ENCODE measurements at regions not wholly inside any gene's neighbourhood (a gene's known extent, or its start where the extent isn't known, plus 50 kb on each side); places are given as distances from the start of the nearest gene placed in this dataset.
"Not testable (repeated sequence)": the region's sequence is repeated elsewhere in the genome, so short reads cannot be mapped to it uniquely, and the experiment has no call there.

GRCh38 chr2:164014791-164015190, 279.0 kb upstream of the FIGN start:
- DNase-seq: no peak

- DNase-seq: no peak
Measured at GRCh38 chr2:164014068-164014731, 278.4 kb upstream of the FIGN start.

GRCh38 chr2:164012581-164012980, 276.8 kb upstream of the FIGN start:
- no peak for DNase-seq

DNA sequence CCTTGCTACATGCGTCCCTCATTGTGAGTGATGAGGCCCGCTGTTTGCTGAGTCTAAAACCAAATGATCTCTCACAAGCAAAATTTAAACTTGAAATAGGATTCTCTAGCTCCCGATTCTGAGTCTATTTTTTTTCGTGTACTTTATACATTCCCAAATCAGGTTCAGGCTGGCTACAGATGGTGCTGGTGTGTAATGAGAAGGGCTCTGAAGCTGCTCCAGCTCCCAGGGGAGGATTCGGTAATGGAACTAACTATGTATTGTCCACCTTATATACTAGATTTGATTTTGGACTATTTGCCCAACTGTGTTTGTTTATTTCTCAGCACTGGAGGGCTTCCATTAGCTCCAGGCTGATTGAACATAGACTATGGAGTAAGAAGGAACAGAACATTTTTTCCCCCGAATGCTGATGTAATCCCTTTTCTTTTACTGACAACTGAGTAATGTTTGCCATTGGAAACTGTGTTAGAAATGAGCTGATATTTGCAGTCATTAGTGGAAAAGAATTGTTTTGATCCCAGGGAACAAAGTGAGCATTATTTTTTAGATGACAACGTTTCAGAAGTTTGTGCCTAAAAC, 274.0 kb upstream of the FIGN start:
- no peak for DNase-seq

- DNase-seq: no peak
Measured at GRCh38 chr2:164008752-164009151, 272.9 kb upstream of the FIGN start.

GRCh38 chr2:164006704-164007103, 270.9 kb upstream of the FIGN start:
- no peak for DNase-seq

DNA sequence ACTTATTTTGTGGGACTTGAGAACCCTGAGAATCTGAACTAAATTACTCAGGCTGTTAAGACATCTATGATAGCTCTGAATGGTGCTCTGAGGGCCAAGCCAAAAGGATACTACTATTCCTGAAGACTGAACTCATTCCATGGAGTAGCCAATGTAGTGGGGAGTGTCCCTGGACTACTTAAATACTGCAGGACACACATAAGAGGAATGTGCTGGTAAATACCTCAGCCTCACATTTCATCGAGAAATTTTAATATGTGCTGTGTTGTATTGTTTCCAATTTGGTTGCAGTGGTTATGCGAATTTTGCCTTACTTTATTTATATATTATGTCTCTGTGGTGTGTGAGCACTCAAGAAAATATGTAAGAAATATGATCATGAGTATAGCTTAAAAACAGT, 264.4 kb upstream of the FIGN start:
- DNase-seq: no peak

DNA sequence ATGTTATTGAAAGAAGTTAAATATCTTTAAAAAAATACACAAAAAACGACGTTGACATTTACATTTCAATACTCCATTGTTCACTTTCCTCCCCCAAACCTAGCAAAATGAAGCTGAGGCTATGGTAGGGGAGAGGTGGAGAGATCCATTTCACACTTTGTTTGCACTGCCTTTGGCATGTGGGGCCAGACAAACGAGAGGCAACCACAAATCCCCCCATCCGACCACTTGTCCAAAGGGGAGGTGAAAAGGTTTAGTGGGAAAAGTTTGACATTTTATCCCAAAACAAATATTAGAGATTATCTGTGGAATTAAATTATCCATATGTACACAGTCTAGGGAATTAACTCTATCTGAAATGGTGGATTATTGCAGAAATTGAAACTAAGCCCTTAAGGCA, 261.7 kb upstream of the FIGN start:
- DNase-seq: no peak

- DNase-seq: no peak
Measured at GRCh38 chr2:163990541-163990940, 254.7 kb upstream of the FIGN start.

DNA sequence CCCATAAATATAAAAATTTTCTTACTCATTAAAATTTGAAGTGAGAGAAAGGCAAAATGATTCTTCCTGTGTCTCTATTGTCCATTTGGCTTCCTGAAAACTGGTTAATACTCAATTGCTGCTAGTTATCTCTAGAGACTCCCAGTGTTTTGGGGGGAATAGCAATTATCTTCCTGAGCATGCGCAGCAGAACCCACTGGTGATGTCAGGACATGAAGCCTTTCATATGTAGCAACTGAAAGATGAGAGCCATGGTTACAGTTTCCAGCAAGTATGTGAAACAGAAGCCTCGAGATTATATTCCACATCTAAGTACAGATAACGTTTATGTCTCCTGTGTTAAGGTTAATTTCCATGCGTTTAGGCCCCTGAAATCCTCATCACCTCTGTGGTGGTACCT, 254.3 kb upstream of the FIGN start:
- DNase-seq: no peak

DNA sequence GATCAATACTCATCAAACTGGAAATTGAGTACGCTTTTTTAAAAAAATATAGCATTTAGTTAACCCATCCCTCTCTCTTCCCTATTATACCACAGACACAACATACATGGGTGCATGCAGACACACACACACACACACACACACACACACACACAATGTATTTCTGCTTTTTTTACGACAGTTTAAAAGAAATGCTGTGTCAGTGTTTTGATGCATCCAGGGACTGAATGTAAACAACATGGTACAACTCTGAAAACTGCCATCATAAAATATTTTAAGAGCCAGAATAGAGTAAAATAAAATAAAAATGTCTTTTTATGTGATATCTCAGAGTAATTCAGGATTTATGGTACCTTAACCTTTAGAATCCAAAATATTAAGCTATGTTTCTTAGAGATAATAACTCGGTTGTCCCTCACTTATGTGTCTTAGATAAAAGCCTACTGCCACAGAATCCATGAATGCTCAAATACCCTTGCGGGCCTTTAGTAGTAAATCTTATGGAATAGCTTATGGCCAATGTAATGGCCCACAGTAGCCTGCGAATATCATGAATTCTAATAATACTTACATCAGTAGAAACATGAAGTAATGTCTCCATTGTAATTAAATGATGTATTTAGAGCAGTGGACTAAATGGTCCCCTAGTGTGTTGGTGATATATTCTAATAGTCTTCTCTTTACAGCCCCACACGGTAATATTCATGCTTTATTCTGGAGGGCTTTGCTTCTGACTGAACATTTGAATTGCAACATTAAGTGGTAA, 251.6 kb upstream of the FIGN start:
- DNase-seq: no peak

DNA sequence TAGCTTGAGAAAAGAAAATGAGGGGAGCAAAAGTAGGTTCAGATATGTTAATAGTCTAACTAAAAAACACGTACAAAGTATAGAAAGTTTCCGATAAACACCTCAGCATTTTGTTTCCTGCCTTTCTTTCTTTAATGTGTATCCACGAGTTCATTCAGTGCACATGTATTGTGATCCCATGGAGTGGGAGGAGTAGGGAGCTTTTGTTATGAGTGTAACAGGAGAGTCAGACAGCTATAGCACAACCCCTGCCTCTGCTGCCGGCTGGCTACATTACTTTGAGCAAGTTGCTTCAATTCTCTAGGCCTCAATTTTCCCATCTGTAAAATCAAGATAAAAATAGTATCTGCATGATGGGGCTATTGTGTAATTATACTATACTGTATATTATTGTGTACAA, 249.2 kb upstream of the FIGN start:
- no peak for DNase-seq

- no peak for DNase-seq
Measured at GRCh38 chr2:163983911-163984310, 248.1 kb upstream of the FIGN start.

- DNase-seq: no peak
Measured at GRCh38 chr2:163982938-163983337, 247.1 kb upstream of the FIGN start.

DNA sequence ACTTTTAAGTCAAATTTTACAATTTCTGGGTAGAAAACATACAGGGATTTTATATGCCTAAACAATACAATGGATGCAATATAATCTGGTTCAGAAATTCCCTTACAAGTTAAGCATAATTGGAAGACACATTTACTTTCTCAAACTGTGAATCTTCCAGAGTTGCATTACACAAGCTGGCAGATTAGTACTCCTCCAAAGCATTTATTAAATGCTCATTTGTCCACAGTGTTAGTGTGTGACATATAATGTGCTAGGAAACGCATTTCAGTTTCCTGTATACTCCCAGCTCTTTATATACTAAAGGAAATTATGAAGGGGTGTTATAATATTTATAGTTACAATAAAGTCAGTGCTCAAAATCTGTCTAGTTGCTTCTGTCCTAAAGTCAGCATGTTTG, 239.0 kb upstream of the FIGN start:
- no peak for DNase-seq

- no peak for DNase-seq
Measured at GRCh38 chr2:163970058-163970813, 234.4 kb upstream of the FIGN start.

DNA sequence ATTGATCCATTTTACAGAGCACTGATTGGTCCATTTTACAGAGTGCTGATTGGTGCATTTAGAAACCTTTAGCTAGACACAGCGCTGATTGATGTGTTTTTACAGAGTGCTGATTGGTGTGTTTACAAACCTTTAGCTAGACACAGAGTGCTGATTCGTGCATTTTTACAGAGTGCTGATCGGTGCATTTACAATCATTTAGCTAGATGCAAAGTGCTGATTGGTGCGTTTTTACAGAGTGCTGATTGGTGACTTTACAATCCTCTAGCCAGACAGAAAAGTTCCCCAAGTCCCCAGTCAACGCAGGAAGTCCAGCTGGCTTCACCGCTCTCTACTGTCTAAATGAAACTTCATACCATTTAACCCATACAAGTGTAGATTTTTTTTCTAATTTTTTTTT, 228.5 kb upstream of the FIGN start:
- DNase-seq: not testable (repeated sequence)

DNA sequence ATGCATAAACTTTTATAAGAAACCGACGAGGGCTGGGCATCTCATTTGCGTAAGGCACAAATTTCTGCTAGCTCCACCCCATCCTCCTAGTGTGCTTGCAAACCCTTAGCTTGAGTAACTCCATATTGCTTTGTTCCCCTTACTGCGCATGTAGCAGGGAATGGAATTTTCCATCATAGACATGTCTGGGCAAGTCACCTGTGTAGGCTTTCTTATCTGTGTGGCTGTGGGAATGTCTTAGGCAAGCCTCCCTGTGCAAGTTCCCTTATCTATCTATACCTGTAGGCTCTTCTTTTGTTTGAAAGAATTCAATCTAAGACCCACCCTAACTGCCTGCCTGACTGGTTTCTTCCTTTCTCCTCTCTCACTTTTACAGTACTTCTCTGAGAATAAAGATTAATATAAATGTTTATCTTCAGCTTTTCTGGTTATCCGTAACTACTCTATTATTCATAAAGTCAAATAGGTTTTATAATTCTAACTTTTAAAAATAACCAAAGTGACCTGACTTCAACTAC, 217.6 kb upstream of the FIGN start:
- no peak for DNase-seq

GRCh38 chr2:163951312-163951711, 215.5 kb upstream of the FIGN start:
- DNase-seq: no peak

DNA sequence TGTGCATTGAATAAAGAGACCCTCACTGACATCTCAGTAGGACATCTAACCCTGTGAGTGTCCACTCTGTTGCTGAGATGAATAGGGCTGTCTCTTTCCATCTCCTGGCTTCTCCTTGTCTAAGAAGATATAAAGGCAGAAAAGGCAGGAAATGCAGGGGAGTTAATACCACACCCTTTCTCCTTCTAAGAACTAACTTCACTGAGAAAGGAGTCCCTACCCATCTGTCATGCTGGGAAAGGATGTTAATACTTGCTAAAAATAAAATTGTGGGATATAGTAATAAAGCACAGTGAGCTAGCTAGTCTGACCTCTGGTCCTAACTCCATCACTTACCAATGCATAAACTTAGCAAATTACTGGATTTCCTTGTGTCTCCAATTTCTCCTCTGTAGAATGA, 213.9 kb upstream of the FIGN start:
- no peak for DNase-seq

DNA sequence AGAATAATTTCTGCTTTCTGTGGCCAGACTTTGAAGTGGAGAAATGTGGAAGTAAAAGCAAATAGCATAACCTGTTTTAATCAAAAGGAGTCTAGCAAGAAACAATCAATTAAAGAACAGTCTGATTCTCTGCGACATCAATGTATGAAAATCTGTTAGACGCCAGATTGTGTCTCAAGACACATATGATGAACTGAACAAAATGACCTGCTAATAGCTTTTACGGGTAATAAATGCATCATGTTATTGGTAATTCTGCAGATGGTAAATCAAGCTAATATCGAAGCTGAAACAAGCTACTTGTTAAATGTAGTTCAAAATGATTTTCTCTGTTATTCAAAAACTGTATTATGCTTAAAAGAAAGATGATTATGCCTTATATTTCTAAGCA, 208.5 kb upstream of the FIGN start:
- DNase-seq: no peak

DNA sequence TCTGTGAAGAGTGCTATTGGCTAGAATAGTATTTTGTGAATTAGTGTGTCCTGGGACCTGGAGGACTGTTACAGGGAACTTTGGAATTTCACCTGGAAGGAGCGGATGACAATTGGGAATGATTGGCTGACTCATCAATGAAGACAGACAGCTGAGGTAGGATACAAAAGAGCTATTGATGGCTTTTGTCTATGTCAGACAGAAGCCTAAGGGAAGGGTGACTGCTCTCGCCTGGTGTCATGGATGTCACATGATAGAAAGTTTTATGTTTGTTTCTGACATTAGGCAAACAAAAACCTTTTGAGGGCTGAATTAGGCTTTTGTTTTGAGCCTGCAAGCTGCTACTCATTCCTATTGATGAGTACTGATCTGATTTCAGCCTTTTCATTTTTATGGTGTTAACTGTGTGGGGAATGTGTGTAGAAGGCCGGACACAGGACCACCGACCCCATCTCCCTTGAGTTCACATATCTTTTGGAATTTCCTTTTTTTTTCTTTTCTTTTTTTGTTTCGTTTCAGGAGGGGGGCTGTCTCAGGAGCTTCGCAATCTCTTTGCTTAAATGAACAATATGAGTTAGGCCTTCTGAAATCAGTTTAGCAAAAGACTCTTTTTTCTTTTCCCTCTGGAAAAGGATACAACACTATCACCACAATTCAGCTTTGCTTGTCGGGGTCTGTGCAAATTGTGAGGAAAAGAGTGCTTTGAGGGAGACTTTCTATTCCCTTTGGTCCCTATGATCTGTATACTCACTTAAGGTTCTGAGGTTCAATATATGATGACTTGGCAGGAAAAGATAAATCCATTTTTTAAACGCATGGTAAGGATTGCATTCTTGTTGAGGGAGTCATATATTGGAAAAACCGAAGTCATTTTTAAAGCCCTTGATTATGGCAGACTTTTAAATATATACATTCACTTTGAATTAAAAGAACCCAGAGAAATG, 207.9 kb upstream of the FIGN start:
- no peak for DNase-seq
